HG03521 (cell line): ENCODE measurements at regions not wholly inside any gene's neighbourhood (a gene's known extent, or its start where the extent isn't known, plus 50 kb on each side); places are given as distances from the start of the nearest gene placed in this dataset.

ENCODE experiments used
- ATAC-seq: cut with Tn5 transposase; IDR thresholded peaks from one replicate; pipeline ENCODE4 v1.9.1; 2021; ENCODE audit warnings: mild to moderate bottlenecking, moderate library complexity; ENCODE audit not compliant: unreplicated experiment

GRCh38 chr10:120279196-120279595 is 177.8 kb upstream of the PLPP4 start:
- no peak for ATAC-seq

GRCh38 chr10:120282421-120282820 is 174.6 kb upstream of the PLPP4 start:
- no peak for ATAC-seq

- ATAC-seq: no peak
Observed at GRCh38 chr10:120282846-120283492, 174.1 kb upstream of the PLPP4 start.

GRCh38 chr10:120285408-120285807 is 171.6 kb upstream of the PLPP4 start:
- ATAC-seq: no peak

GRCh38 chr10:120286280-120286679 is 170.7 kb upstream of the PLPP4 start:
- ATAC-seq: no peak

- no peak for ATAC-seq
Observed at GRCh38 chr10:120300513-120300912, 156.5 kb upstream of the PLPP4 start.

- ATAC-seq: no peak
Observed at GRCh38 chr10:120308589-120308988, 148.4 kb upstream of the PLPP4 start.

GRCh38 chr10:120313715-120314114 is 143.3 kb upstream of the PLPP4 start:
- no peak for ATAC-seq

GRCh38 chr10:120314442-120314841 is 142.6 kb upstream of the PLPP4 start:
- ATAC-seq: no peak

- no peak for ATAC-seq
Observed at GRCh38 chr10:120318862-120319261, 138.2 kb upstream of the PLPP4 start.

- no peak for ATAC-seq
Observed at GRCh38 chr10:120327675-120328074, 129.4 kb upstream of the PLPP4 start.

GRCh38 chr10:120328647-120329046 is 128.4 kb upstream of the PLPP4 start:
- no peak for ATAC-seq

GRCh38 chr10:120335553-120335952 is 121.5 kb upstream of the PLPP4 start:
- ATAC-seq: no peak

- ATAC-seq: no peak
Observed at GRCh38 chr10:120336306-120336910, 120.6 kb upstream of the PLPP4 start.

GRCh38 chr10:120336911-120337540 is 120.0 kb upstream of the PLPP4 start:
- ATAC-seq: no peak

- ATAC-seq: no peak
Observed at GRCh38 chr10:120342115-120342714, 114.8 kb upstream of the PLPP4 start.

- ATAC-seq: no peak
Observed at GRCh38 chr10:120345186-120345585, 111.8 kb upstream of the PLPP4 start.

- ATAC-seq: no peak
Observed at GRCh38 chr10:120347644-120348043, 109.4 kb upstream of the PLPP4 start.

- no peak for ATAC-seq
Observed at GRCh38 chr10:120349069-120349468, 108.0 kb upstream of the PLPP4 start.

- ATAC-seq: no peak
Observed at GRCh38 chr10:120355425-120355824, 101.6 kb upstream of the PLPP4 start.

GRCh38 chr10:120360571-120360970 is 96.5 kb upstream of the PLPP4 start:
- no peak for ATAC-seq

GRCh38 chr10:120365872-120366271 is 91.2 kb upstream of the PLPP4 start:
- ATAC-seq: no peak
